ENCODE measurements at regions not wholly inside any gene's neighbourhood (a gene's known extent, or its start where the extent isn't known, plus 50 kb on each side); places are given as distances from the start of the nearest gene placed in this dataset.

GRCh38 chr1:55289614-55290013 lies 74.5 kb upstream of the USP24 start:
- Histone ChIP-seq H3K36me3 (no peaks in the 10 kb centered on the region), H3K4me3 (ENCODE audit: low read depth, low read length) (no peak overlapping the region), H3K27me3 (no peaks in the 10 kb centered on the region), H3K4me1 (no peaks in the 10 kb centered on the region), H3K9me3 (no peaks in the 10 kb centered on the region)
- no peak for DNase-seq
- TF ChIP-seq CTCF (IDR thresholded peaks at IDR 0.05; ENCODE audit: low read depth, low read length), result no peak

- Histone ChIP-seq H3K4me1 (no peaks in the 10 kb centered on the region), H3K9me3 (no peaks in the 10 kb centered on the region), H3K4me3 (ENCODE audit: low read depth, low read length) (no peak overlapping the region), H3K36me3 (no peaks in the 10 kb centered on the region), H3K27me3 (no peaks in the 10 kb centered on the region)
- TF ChIP-seq CTCF (IDR thresholded peaks at IDR 0.05; ENCODE audit: low read depth, low read length), result no peak
- DNase-seq, result no peak
Observed at GRCh38 chr1:55289042-55289441, 73.9 kb upstream of the USP24 start.

- Histone ChIP-seq H3K4me3 (ENCODE audit: low read depth, low read length) (no peak overlapping the region), H3K27me3 (no peaks in the 10 kb centered on the region), H3K4me1 (no peaks in the 10 kb centered on the region), H3K9me3 (no peaks in the 10 kb centered on the region), H3K36me3 (no peaks in the 10 kb centered on the region)
- no peak for DNase-seq
- no peak for TF ChIP-seq CTCF (IDR thresholded peaks at IDR 0.05; ENCODE audit: low read depth, low read length)
Observed at GRCh38 chr1:55288245-55288644, 73.1 kb upstream of the USP24 start.

- no peaks in the 10 kb centered on the region for H3K36me3 ChIP-seq
- no peaks in the 10 kb centered on the region for H3K4me1 ChIP-seq
- no peak for TF ChIP-seq CTCF (IDR thresholded peaks at IDR 0.05; ENCODE audit: low read depth, low read length)
- H3K9me3 ChIP-seq, result no peaks in the 10 kb centered on the region
- no peaks in the 10 kb centered on the region for H3K27me3 ChIP-seq
- H3K4me3 ChIP-seq (ENCODE audit: low read depth, low read length), result no peak overlapping the region
- no peak for DNase-seq
Observed at GRCh38 chr1:55287723-55288122, 72.6 kb upstream of the USP24 start.

- no peaks in the 10 kb centered on the region for H3K9me3 ChIP-seq
- H3K4me1 ChIP-seq, result no peaks in the 10 kb centered on the region
- no peaks in the 10 kb centered on the region for H3K36me3 ChIP-seq
- no peaks in the 10 kb centered on the region for H3K27me3 ChIP-seq
- TF ChIP-seq CTCF (IDR thresholded peaks at IDR 0.05; ENCODE audit: low read depth, low read length), result no peak
- H3K4me3 ChIP-seq (ENCODE audit: low read depth, low read length), result no peak overlapping the region
- DNase-seq, result no peak
Observed at GRCh38 chr1:55286856-55287602, 71.9 kb upstream of the USP24 start.

GRCh38 chr1:55285834-55286233 lies 70.7 kb upstream of the USP24 start:
- Histone ChIP-seq H3K4me1 (no peaks in the 10 kb centered on the region), H3K4me3 (ENCODE audit: low read depth, low read length) (no peak overlapping the region), H3K36me3 (no peaks in the 10 kb centered on the region), H3K9me3 (no peaks in the 10 kb centered on the region), H3K27me3 (no peaks in the 10 kb centered on the region)
- TF ChIP-seq CTCF (IDR thresholded peaks at IDR 0.05; ENCODE audit: low read depth, low read length), result no peak
- DNase-seq, result no peak
